GM18870 (cell line): ENCODE measurements at regions not wholly inside any gene's neighbourhood (a gene's known extent, or its start where the extent isn't known, plus 50 kb on each side); places are given as distances from the start of the nearest gene placed in this dataset.
"Not testable (repeated sequence)": the region's sequence is repeated elsewhere in the genome, so short reads cannot be mapped to it uniquely, and the experiment has no call there.

ENCODE experiments used
- ATAC-seq: cut with Tn5 transposase; IDR thresholded peaks from one replicate; pipeline ENCODE4 v1.9.1; 2021; ENCODE audit warnings: moderate library complexity; ENCODE audit not compliant: unreplicated experiment

GRCh38 chr2:122007126-122007525, 251.7 kb downstream of the TSN start:
- no peak for ATAC-seq

DNA sequence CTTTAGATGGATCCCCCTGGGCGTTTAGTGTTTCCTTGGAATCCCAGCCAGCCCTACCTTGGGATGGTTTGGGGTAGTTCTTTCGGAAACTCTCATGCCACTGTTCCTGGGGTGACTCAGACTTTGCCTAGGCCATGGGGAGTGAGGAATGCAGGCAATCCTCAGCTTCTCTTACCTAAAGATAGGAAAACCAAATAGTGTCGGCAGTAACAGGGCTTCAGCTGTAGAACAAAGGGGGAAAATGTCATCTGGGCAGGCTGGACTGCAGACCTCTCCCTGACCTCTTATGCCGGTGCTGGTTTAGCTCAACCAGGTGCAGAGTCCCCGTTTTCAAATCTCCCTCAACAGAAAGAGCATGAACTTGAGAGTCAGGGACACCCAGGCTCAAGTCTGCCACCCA, 252.1 kb downstream of the TSN start:
- no peak for ATAC-seq

DNA sequence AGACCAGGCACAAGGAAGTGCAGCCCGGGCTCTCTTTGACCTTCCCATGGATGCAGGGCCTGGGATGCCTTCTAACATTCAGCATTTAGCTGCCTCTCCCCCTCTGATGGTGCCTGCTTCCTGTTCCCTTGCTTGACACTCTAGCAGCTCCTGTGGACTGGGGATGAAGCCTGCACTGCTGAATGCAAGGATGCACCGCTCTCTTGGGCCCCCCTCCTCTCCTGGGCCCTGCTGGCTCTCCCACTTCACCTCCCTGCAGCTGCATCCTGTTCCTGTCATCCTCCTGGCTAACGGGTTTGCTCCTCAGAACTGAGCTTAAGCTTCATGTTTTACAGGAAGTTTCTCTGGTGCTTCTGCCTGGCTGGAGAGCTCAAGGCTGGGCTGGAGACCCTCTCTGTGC, 254.1 kb downstream of the TSN start:
- ATAC-seq, result no peak

GRCh38 chr2:122011493-122012270, 256.2 kb downstream of the TSN start:
- no peak for ATAC-seq

GRCh38 chr2:122018736-122019135, 263.3 kb downstream of the TSN start:
- no peak for ATAC-seq

GRCh38 chr2:122019724-122020123, 264.3 kb downstream of the TSN start:
- no peak for ATAC-seq

DNA sequence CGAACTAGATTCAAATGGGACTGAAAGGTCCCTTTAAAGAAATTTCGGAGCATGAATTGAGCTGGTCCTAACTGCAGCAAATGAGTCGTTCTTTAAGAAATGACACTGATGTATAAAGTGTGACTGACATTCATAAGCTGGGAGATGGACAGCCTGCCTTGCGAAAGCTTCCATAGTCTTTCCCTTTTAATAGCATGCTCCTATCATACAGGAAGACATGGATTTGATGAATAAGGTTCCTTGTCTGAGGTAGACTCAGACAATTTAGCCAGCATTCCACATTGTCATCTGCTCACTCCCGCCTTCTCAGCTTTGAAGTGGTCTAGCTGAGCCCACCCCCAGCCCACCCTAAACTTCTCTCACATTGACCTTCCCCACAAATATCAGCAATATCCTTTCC, 264.9 kb downstream of the TSN start:
- no peak for ATAC-seq

DNA sequence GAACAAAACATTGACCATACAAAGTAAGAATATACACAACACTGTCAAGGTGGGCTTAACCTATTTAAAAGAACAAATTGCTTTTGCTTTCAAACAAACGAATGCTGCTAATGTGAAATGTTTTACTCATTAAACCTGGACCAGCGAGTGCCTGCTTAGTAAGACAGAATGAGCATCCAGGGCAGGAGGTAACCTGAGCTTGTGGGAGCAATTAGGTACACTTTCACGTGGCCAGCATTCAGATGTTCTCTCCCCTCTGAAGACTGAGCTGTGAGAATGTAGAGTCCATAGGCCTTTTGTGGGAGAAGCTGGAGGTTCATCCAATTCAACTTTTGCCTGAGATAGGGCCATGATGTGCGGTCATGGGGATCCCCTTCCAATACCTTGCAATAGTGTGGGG, 266.5 kb downstream of the TSN start:
- no peak for ATAC-seq

GRCh38 chr2:122022531-122022930, 267.1 kb downstream of the TSN start:
- no peak for ATAC-seq

GRCh38 chr2:122023059-122023864, 267.8 kb downstream of the TSN start:
- no peak for ATAC-seq

DNA sequence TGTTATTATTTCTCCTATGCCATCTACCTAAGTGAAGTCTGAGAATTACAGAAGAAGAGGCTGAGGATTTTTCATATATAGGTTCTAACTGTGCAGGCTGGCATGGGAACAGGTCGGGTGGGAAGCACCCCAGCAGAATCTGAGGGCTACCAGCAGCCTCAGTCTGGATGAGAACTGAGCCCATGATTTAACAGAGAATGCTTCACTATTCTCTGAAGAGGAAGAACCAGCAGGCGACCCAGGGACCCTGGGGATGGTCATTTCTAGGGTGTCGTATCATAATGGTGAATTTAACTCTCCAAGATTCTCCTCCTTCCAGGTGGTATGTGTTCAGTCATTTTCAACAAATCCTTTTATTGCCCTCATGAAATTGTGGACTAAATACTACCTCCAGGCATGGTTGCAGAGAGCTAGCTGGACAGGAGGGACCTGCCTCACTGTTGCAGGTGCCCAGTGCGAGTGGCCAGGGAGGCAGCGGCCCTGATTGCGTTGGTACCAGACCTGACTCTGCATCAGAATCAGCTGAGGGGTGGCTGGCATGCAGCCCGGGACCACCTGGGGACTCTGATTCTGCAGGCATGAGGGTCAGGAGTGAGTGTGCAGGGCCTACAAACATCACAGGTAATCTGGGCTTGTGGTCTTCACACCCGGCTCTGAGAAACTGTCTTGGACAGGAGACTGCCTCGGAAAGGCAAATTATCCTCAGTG, 272.2 kb downstream of the TSN start:
- ATAC-seq, result no peak

- ATAC-seq, result no peak
Observed at GRCh38 chr2:122028371-122029100, 273.1 kb downstream of the TSN start.

DNA sequence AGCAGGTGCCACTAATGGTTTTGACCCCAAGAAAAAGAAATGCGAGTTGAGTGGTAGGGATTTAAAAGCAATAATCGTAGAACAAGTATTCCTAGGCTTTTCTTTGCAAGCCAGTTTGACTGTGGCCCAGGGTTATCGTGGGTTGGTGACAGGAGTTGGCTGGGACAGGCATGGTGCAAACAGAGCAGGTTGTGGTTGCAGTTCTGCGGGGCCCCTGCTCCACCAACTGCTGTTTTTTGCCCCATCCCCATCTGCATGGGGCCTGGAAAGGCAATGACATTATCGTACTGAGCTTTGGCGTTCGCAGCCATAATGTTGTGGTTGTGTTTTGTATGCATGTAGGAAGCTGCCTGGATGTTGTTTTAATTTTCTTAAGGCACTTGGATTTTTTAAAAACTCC, 274.0 kb downstream of the TSN start:
- ATAC-seq, result no peak

- no peak for ATAC-seq
Observed at GRCh38 chr2:122029945-122030344, 274.5 kb downstream of the TSN start.

GRCh38 chr2:122031544-122032263, 276.3 kb downstream of the TSN start:
- ATAC-seq, result no peak

- no peak for ATAC-seq
Observed at GRCh38 chr2:122032264-122032645, 276.8 kb downstream of the TSN start.

GRCh38 chr2:122033778-122034177, 278.3 kb downstream of the TSN start:
- ATAC-seq, result no peak

GRCh38 chr2:122034344-122034743, 278.9 kb downstream of the TSN start:
- ATAC-seq, result no peak

DNA sequence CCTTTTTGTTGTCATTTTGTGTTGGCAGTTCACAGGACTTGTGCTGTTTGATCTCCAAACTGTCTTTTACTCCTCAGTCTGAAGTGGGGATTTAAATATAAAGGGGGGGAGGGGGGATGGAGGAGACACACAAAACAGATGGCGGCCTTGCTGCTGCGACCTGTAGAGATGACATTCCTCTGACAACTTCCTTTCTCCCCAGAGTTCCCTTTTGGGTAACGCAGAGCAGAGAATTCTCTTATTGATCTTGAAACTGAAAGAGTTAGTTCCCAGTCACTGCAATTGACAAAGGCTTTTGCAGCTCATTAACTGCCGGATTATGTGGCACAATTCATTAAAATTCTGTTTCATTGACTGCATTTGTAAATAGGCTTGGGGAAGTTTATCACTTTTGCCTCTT, 279.3 kb downstream of the TSN start:
- no peak for ATAC-seq

DNA sequence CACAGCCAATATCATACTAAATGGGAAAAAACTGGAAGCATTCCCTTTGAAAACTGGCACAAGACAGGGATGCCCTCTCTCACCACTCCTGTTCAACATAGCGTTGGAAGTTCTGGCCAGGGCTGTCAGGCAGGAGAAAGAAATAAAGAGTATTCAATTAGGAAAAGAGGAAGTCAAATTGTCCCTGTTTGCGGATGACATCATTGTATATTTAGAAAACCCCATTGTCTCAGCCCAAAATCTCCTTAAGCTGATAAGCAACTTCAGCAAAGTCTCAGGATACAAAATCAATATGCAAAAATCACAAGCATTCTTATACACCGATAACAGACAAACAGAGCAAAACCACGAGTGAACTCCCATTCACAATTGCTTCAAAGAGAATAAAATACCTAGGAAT, 283.4 kb downstream of the TSN start:
- ATAC-seq, result not testable (repeated sequence)
